GM18858 (cell line): ENCODE measurements at regions not wholly inside any gene's neighbourhood (a gene's known extent, or its start where the extent isn't known, plus 50 kb on each side); places are given as distances from the start of the nearest gene placed in this dataset.
"Not testable (repeated sequence)": the region's sequence is repeated elsewhere in the genome, so short reads cannot be mapped to it uniquely, and the experiment has no call there.

Source experiments
- ATAC-seq: cut with Tn5 transposase; IDR thresholded peaks from one replicate; pipeline ENCODE4 v1.9.1; 2021; ENCODE audit not compliant: unreplicated experiment

- ATAC-seq = not testable (repeated sequence)
Observed at GRCh38 chr10:48102410-48103146, 103.0 kb upstream of the FAM25C start.

GRCh38 chr10:48098854-48099253 is 99.3 kb upstream of the FAM25C start:
- ATAC-seq = not testable (repeated sequence)

- not testable (repeated sequence) for ATAC-seq
Observed at GRCh38 chr10:48090706-48091105, 91.1 kb upstream of the FAM25C start.

- ATAC-seq = not testable (repeated sequence)
Observed at GRCh38 chr10:48088087-48088486, 88.5 kb upstream of the FAM25C start.

GRCh38 chr10:48084446-48084845 is 84.9 kb upstream of the FAM25C start:
- not testable (repeated sequence) for ATAC-seq

- not testable (repeated sequence) for ATAC-seq
Observed at GRCh38 chr10:48071228-48071627, 71.6 kb upstream of the FAM25C start.

- ATAC-seq = peak; percentile 88
Observed at GRCh38 chr10:48063944-48064625, 64.5 kb upstream of the FAM25C start.

- not testable (repeated sequence) for ATAC-seq
Observed at GRCh38 chr10:48055395-48055794, 55.8 kb upstream of the FAM25C start.
